SKM-1 treated with dmso at 0.1 percent for 144 hours (cell line): ENCODE measurements at regions not wholly inside any gene's neighbourhood (a gene's known extent, or its start where the extent isn't known, plus 50 kb on each side); places are given as distances from the start of the nearest gene placed in this dataset.
"Not testable (repeated sequence)": the region's sequence is repeated elsewhere in the genome, so short reads cannot be mapped to it uniquely, and the experiment has no call there.

Source experiments
- DNase-seq: peaks from one replicate; lab custom pipeline; 2025; ENCODE audit not compliant: unreplicated experiment; lab: John Stamatoyannopoulos, UW

- not testable (repeated sequence) for DNase-seq
These were observed 76.5 kb upstream of the LINC00632 start for GRCh38 chrX:140633105-140633504.

GRCh38 chrX:140608111-140608510 lies 101.4 kb upstream of the LINC00632 start:
- DNase-seq = no peak

- no peak for DNase-seq
These were observed 97.3 kb upstream of the SOX3 start for GRCh38 chrX:140602140-140602539.

- no peak for DNase-seq
These were observed 95.0 kb upstream of the SOX3 start for GRCh38 chrX:140599851-140600250.

GRCh38 chrX:140589657-140590056 lies 84.8 kb upstream of the SOX3 start:
- DNase-seq = no peak

- no peak for DNase-seq
These were observed 82.1 kb upstream of the SOX3 start for GRCh38 chrX:140586951-140587350.

GRCh38 chrX:140580478-140580877 lies 75.6 kb upstream of the SOX3 start:
- DNase-seq = no peak

GRCh38 chrX:140572724-140573123 lies 67.9 kb upstream of the SOX3 start:
- peak; percentile 33 for DNase-seq

GRCh38 chrX:140563893-140564292 lies 59.0 kb upstream of the SOX3 start:
- no peak for DNase-seq
